ENCODE measurements at regions not wholly inside any gene's neighbourhood (a gene's known extent, or its start where the extent isn't known, plus 50 kb on each side); places are given as distances from the start of the nearest gene placed in this dataset.

GRCh38 chr6:130598021-130598989 is 228.9 kb upstream of the SMLR1 start:
- TF ChIP-seq CTCF (IDR thresholded peaks at IDR 0.05): no peak
- TF ChIP-seq POLR2A (IDR thresholded peaks at IDR 0.05): no peak
- no peak for TF ChIP-seq POLR2AphosphoS5 (IDR thresholded peaks at IDR 0.05)

All from prostate gland (tissue), 2 donors.